ENCODE measurements at regions not wholly inside any gene's neighbourhood (a gene's known extent, or its start where the extent isn't known, plus 50 kb on each side); places are given as distances from the start of the nearest gene placed in this dataset.
A peak's percentile ranks its signal among the peaks of the same experiment; 100 is the strongest.

- intact Hi-C loops (cut with micrococcal nuclease) = loop anchor here (5.0 kb wide), 1 partner anchor 58 kb away; no protein-coding TSS in a partner anchor
Measured at GRCh38 chr17:77490361-77491183, 349.8 kb downstream of the SEC14L1 start.

GRCh38 chr17:77491921-77492445 lies 351.2 kb downstream of the SEC14L1 start:
- intact Hi-C loops (cut with micrococcal nuclease) = loop anchor here (5.0 kb wide), 1 partner anchor 60 kb away; no protein-coding TSS in a partner anchor
- Histone ChIP-seq H3K27ac (replicated peaks) (no peak overlapping the region), H3K4me3 (no peak overlapping the region), H3K4me1 (peaks cover 37% of the 10 kb centered on the region), H3K9me3 (replicated peaks) (no peaks in the 10 kb centered on the region), H3K36me3 (peaks cover 61% of the 10 kb centered on the region), H3K27me3 (ENCODE audit: low read depth) (no peaks in the 10 kb centered on the region)
- no peak for TF ChIP-seq CTCF (IDR thresholded peaks at IDR 0.05; ENCODE audit: borderline replicate concordance)
- DNase-seq = peak; percentile 11

More at GRCh38 chr17:77490361-77491183, 349.8 kb downstream of the SEC14L1 start:
- H3K4me1 ChIP-seq = peaks cover 37% of the 10 kb centered on the region
- peak; percentile 16 for DNase-seq
- no peaks in the 10 kb centered on the region for H3K27me3 ChIP-seq (ENCODE audit: low read depth)
- H3K9me3 ChIP-seq (replicated peaks) = no peaks in the 10 kb centered on the region
- H3K4me3 ChIP-seq = peak overlapping the region; percentile 9
- H3K36me3 ChIP-seq = peaks cover 52% of the 10 kb centered on the region
- peak overlapping the region; percentile 68 for H3K27ac ChIP-seq (replicated peaks)
- no peak for TF ChIP-seq CTCF (IDR thresholded peaks at IDR 0.05; ENCODE audit: borderline replicate concordance)

- no peaks in the 10 kb centered on the region for H3K9me3 ChIP-seq (replicated peaks)
- DNase-seq = peak; percentile 16
- peaks cover 61% of the 10 kb centered on the region for H3K36me3 ChIP-seq
- no peak overlapping the region for H3K4me3 ChIP-seq
- no peaks in the 10 kb centered on the region for H3K27me3 ChIP-seq (ENCODE audit: low read depth)
- no peak for TF ChIP-seq CTCF (IDR thresholded peaks at IDR 0.05; ENCODE audit: borderline replicate concordance)
- peaks cover 37% of the 10 kb centered on the region for H3K4me1 ChIP-seq
- intact Hi-C loops (cut with micrococcal nuclease) = loop anchor here (5.0 kb wide), 1 partner anchor 60 kb away; no protein-coding TSS in a partner anchor
- H3K27ac ChIP-seq (replicated peaks) = no peak overlapping the region
Measured at GRCh38 chr17:77492446-77493237, 351.9 kb downstream of the SEC14L1 start.

- Histone ChIP-seq H3K27ac (replicated peaks) (no peak overlapping the region), H3K4me1 (peaks cover 37% of the 10 kb centered on the region), H3K9me3 (replicated peaks) (no peaks in the 10 kb centered on the region), H3K4me3 (no peak overlapping the region), H3K36me3 (peaks cover 54% of the 10 kb centered on the region), H3K27me3 (ENCODE audit: low read depth) (no peaks in the 10 kb centered on the region)
- no peak for TF ChIP-seq CTCF (IDR thresholded peaks at IDR 0.05; ENCODE audit: borderline replicate concordance)
- intact Hi-C loops (cut with micrococcal nuclease) = loop anchor here (5.0 kb wide), 1 partner anchor 61 kb away; no protein-coding TSS in a partner anchor
- DNase-seq = peak; percentile 16
Measured at GRCh38 chr17:77493238-77493820, 352.6 kb downstream of the SEC14L1 start.

Data from left ventricle myocardium inferior (tissue), 1 donor.